ENCODE measurements at regions not wholly inside any gene's neighbourhood (a gene's known extent, or its start where the extent isn't known, plus 50 kb on each side); places are given as distances from the start of the nearest gene placed in this dataset.

DNA sequence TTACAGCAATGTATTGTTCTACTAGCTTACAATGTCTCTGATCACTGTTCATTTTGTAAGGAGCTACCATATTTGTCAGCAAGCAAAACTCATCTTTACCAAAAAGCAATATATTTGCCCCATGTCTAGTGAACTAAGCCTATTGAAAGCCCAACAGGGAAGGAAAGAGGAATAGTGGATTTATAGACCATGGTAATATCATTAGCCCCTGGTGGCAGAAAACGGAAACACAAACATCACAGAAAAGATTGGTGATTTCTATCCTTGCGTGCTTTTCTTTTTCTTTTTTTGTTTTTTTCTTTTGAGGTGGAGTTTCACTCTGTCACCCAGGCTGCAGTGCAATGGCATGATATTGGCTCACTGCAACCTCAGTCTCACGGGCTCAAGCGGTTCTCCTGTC lies 1562.4 kb upstream of the TMEM132C start:
- no peak overlapping the region for H2AK5ac ChIP-seq (ENCODE audit: insufficient read length, low read length)
- Mint-ChIP-seq H3K27ac (no peak overlapping the region), H3K36me3 (ENCODE audit: insufficient read depth in 1 of 3, low read depth in 3 of 3) (no peaks in the 10 kb centered on the region), H3K27me3 (ENCODE audit: low read depth) (peaks cover 2% of the 10 kb centered on the region), H3K4me3 (no peak overlapping the region), H3K4me1 (no peaks in the 10 kb centered on the region), H3K9me3 (peaks cover 2 to 5% of the 10 kb centered on the region in 2 experiments; a peak in 2 of 5 replicates)
- no peak overlapping the region for H2AFZ ChIP-seq (ENCODE audit: low read length)
- H3K14ac ChIP-seq (ENCODE audit: insufficient read depth, low read length), result no peak overlapping the region
- no peak overlapping the region for H2BK120ac ChIP-seq (ENCODE audit: low read depth, low read length, poor library complexity, severe bottlenecking)
- H3K9ac ChIP-seq (ENCODE audit: extremely low read depth, insufficient read length, low read length), result no peak overlapping the region
- no peak overlapping the region for H3K23ac ChIP-seq (ENCODE audit: insufficient read length, low read depth, low read length)
- H4K20me1 ChIP-seq (ENCODE audit: control insufficient read depth, insufficient read depth, insufficient read length), result no peaks in the 10 kb centered on the region
- H3K4me1 ChIP-seq (ENCODE audit: insufficient read depth, low read length), result no peaks in the 10 kb centered on the region
- no peak for DNase-seq
- H2BK12ac ChIP-seq (ENCODE audit: insufficient read length, low read depth, low read length), result no peak overlapping the region
- H4K8ac ChIP-seq (replicated peaks; ENCODE audit: insufficient read length, low read depth, low read length), result no peak overlapping the region
- WGBS (ENCODE audit: extremely low coverage, insufficient read length, low lambda C conversion rate), result no CpG with 5 or more reads among the region's 4 CpGs
- no peaks in the 10 kb centered on the region for H3K9me3 ChIP-seq (ENCODE audit: control insufficient read depth, low read depth, low read length)
- no peak overlapping the region for H3K56ac ChIP-seq (ENCODE audit: insufficient read length, low read depth, low read length)
- H4K5ac ChIP-seq (ENCODE audit: insufficient read length, low read depth, low read length), result no peak overlapping the region
- H3K18ac ChIP-seq (ENCODE audit: insufficient read length, low read depth, low read length), result no peak overlapping the region
- no peak overlapping the region for H4K91ac ChIP-seq (ENCODE audit: insufficient read length, low read depth, low read length)
- no peaks in the 10 kb centered on the region for H3K23me2 ChIP-seq (ENCODE audit: insufficient read length, low read depth, low read length, poor library complexity, severe bottlenecking)
- TF ChIP-seq, protein P1, sequence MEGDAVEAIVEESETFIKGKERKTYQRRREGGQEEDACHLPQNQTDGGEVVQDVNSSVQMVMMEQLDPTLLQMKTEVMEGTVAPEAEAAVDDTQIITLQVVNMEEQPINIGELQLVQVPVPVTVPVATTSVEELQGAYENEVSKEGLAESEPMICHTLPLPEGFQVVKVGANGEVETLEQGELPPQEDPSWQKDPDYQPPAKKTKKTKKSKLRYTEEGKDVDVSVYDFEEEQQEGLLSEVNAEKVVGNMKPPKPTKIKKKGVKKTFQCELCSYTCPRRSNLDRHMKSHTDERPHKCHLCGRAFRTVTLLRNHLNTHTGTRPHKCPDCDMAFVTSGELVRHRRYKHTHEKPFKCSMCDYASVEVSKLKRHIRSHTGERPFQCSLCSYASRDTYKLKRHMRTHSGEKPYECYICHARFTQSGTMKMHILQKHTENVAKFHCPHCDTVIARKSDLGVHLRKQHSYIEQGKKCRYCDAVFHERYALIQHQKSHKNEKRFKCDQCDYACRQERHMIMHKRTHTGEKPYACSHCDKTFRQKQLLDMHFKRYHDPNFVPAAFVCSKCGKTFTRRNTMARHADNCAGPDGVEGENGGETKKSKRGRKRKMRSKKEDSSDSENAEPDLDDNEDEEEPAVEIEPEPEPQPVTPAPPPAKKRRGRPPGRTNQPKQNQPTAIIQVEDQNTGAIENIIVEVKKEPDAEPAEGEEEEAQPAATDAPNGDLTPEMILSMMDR (conservative IDR thresholded peaks at IDR 0.05), result peak; percentile 69
- no peak overlapping the region for H2BK15ac ChIP-seq (ENCODE audit: low read depth, low read length)
- H3T11ph ChIP-seq (ENCODE audit: low read length), result no peak overlapping the region
- no peak overlapping the region for H2BK5ac ChIP-seq (ENCODE audit: insufficient read length, low read length)
- no peak overlapping the region for H3K27ac ChIP-seq (ENCODE audit: insufficient read length, low read depth, low read length)
- no peak overlapping the region for H3K4me2 ChIP-seq (ENCODE audit: insufficient read depth, insufficient read length, low read length)
- H3K79me1 ChIP-seq (ENCODE audit: insufficient read depth, low read depth, low read length, poor library complexity, severe bottlenecking), result no peaks in the 10 kb centered on the region
- no peaks in the 10 kb centered on the region for H3K27me3 ChIP-seq (ENCODE audit: insufficient read depth, low read length)
- H2BK20ac ChIP-seq (ENCODE audit: low read depth, low read length, poor library complexity, severe bottlenecking), result no peak overlapping the region
- H3K4ac ChIP-seq (ENCODE audit: low read depth, low read length), result no peak overlapping the region
- no peaks in the 10 kb centered on the region for H3K79me2 ChIP-seq (ENCODE audit: insufficient read depth, low read length)

Measured in H9 (cell line).